ENCODE measurements at regions not wholly inside any gene's neighbourhood (a gene's known extent, or its start where the extent isn't known, plus 50 kb on each side); places are given as distances from the start of the nearest gene placed in this dataset.

DNA sequence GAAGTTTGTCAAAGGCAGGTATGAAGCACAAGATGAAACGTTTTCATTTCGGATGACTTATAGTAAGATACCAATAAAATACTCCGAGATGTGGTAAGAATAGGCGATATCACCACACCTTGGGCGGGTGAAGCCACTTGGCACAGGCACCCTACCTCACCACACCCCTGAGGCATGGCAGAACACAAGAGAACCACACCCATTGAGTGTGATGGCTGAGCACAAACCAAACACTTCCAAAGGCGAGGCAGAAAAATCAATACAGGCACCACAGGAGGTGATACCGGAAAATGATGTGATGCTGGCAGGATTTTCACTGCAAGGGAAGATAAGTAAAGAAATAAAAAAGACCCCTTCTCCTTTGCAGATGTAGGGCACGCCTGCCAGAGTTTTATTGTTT lies 332.9 kb upstream of the PRDM1 start:
- DNase-seq, result peak; percentile 37

DNA sequence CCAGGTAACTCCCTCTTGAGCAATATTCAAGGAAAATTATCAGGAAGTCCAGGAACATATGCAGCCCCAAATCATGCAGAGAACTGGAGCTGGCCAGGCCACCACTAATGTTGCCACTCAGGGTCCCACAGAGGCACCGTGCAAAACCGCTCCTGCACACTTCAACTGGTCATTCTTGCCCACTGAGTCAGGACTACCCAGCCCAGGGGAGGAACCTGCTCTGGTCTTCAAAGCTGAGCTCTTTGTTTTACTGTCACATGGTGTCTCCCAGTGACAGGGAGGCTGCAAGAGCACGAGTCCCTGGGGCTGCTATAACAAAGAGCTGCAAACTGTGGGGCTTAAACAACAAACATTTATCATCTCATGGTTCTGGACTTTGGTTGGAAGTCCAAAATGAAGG lies 336.0 kb upstream of the PRDM1 start:
- no peak for DNase-seq

GRCh38 chr6:105748737-105749161 lies 337.4 kb upstream of the PRDM1 start:
- DNase-seq, result no peak

- DNase-seq, result no peak
Measured at GRCh38 chr6:105747823-105748405, 338.2 kb upstream of the PRDM1 start.

- DNase-seq, result no peak
Measured at GRCh38 chr6:105746509-105746908, 339.6 kb upstream of the PRDM1 start.

DNA sequence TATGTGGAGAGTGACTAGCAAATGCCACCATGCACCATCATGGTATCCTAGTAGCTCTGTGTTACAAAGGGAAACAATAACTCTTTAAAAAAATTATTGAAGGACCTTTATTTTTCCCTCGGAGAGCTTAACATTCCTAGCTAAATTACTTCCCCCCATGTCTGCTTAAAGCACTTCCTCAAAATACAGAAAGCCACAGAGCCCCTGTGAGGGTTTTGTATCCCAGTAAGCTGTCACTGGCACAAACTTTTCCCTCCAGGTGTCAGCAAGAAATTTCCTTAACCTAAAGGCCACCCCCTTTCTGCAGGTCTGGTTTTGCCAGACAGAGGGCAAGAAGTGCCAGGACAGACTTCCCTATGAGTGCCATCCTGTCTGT lies 340.0 kb upstream of the PRDM1 start:
- DNase-seq, result no peak

DNA sequence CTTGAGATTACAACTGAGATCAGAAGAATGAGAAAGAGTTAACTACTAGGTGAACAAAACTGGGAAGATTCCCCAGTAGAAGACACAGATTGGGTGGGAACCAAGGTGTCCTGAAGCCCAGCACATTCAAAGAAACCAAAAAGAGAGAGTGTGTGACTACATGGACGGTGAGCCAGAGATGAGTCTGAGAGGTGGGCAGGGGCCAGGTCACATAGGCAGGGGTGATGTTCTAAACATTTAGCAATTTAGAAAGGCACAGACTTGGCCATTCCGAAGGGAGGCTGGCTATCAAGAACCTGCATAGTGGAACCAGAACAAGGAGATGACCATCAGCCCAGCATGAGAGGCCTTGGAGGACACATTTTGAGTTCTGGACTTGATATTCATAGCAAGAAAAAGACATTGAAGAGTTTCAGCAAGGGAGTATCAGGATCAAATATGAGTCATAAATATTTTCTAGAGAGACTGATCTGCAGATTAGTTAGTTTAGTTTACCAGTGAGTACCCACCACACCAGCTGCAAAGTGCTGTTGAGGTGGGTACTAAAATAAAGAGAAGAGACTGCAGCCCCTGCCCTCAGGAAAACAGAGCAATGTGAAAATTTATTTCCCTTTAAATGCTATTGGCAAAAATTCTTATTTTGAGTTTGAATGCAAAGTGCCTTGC lies 340.5 kb upstream of the PRDM1 start:
- DNase-seq, result no peak

- DNase-seq, result no peak
Measured at GRCh38 chr6:105744815-105745214, 341.3 kb upstream of the PRDM1 start.

DNA sequence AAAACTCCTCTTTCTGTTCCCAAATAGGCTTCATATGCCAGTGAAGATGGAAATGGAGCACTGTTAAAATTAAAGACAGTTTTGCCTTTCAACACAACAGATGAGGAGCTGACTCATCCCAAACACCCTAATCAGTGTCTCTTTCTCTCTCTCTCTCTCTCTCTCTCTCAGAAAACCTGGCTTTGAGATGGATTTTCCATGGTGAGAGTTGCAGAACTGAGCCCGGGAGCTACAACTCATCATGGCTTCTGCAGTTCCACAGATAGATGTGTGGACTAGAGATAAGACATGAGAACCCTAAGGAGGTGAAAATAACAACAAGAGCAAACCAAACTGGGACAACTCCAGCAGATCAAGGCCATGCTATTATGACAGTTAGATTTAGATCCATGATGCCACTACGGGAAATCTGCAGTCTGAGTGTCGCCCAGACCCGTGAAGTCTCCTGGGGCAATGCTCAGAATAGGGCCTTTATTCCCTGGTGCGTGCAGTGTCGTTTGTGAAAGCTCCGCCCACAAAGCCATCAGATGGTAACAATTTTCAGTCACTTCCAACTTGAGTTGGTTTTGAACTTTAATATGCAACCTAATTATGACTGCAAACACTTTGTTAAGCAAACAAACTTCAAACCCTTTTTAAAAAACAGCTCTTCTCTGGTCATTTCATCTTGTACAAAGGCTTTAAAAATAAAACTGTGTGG lies 338.2 kb upstream of the PREP start:
- no peak for DNase-seq

- DNase-seq, result no peak
Measured at GRCh38 chr6:105739764-105740163, 336.9 kb upstream of the PREP start.

GRCh38 chr6:105733556-105734162 lies 330.8 kb upstream of the PREP start:
- DNase-seq, result no peak

- DNase-seq, result no peak
Measured at GRCh38 chr6:105728995-105729394, 326.1 kb upstream of the PREP start.

DNA sequence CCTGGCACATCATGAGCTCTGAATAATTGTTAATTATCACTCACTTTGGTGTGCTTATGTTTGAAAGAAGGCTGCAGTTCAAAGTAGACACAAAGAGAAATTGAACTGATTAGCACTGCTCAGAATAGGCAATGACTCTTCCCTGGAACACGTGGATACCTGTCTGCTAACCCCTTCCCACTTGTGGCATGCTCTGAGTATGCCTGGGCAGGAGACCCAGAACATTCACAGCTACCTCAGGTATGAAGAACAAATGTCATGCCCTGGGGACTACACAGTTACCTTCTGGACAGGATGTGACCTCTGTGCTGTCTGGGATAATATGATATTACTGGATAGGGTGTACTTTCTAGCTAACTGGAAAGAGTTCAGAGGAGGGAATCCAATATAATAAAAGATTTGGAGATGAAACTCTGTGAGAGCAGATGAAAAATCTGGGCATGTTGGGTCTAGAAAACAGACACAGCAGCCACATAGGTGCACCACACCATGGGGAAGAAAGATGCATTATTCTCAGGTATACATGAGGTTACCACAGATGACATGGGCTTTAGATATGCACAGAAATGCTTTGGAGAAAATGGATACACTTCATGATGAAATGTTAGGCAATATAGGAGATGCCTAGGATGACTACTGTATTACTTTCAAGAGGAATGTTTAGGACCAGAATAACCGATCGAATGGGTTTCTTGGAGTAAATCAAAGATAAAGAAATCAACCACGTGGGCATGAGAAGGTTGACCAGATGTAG lies 324.2 kb upstream of the PREP start:
- no peak for DNase-seq

- no peak for DNase-seq
Measured at GRCh38 chr6:105714846-105715245, 312.0 kb upstream of the PREP start.

DNA sequence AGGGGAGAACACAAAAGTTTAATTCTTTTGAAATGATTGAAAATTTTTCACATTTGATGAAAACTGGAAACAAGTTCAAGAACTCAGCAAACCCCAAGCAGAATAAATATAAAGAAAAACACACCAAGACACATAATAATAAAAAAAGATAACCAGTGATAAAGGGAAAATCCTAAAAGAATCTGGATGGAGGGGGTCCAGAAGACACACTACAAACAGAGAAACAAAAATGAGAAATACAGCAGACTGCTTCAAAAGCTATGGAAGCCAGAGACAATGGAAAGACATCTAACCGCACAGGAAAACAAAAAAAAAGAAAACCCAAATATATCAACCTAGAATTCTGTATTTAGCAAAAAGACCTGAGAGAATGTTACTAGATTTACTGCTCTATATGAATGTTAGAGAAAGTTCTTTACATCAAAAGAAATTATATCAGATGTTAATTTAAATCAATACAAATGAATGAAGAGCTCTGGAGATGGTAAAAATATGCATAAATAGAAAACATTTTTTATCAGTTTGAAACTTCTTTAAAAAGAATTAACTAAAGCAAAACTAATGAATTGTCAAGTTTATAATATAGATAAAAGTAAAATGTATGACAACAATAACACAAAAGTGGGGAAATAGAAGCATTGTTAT lies 310.7 kb upstream of the PREP start:
- no peak for DNase-seq

DNA sequence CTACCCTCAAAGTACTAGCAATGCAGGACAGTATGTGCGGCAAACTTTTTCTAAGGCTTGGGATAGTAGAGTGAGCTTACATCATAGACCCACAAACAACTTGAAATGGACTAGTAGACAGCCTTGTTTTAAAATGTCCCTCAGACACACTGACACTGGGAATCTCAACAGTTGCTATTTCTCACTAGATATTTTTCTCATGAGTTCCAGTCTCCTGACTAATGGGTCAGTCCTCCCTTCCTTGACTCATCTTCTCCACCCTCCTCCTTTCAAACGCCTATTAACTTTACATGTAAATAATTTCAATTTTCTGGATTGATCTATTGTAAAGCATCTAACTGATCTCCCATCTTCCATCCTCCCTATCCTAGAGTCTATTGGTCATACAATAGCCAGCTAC lies 308.3 kb upstream of the PREP start:
- DNase-seq, result no peak

- no peak for DNase-seq
Measured at GRCh38 chr6:105705608-105706007, 302.7 kb upstream of the PREP start.

DNA sequence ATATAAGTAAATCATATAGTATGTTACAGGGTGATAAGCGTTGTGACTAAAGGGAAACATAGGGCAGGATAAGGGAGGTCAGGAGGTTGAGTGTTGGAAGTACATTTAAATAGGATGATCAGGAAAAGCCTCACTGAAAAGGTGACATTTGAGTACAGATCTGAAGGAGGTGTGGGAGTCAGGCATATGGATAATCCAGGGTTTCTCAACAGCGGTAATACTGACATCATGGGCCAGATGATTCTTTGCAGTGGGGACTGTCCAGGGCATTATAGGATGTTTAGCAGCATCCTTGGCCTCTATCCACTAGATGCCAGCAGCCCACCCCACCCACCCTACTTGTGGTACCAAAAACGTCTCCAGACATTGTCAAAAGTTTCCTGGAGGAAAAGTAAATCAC lies 292.6 kb upstream of the PREP start:
- DNase-seq, result no peak

DNA sequence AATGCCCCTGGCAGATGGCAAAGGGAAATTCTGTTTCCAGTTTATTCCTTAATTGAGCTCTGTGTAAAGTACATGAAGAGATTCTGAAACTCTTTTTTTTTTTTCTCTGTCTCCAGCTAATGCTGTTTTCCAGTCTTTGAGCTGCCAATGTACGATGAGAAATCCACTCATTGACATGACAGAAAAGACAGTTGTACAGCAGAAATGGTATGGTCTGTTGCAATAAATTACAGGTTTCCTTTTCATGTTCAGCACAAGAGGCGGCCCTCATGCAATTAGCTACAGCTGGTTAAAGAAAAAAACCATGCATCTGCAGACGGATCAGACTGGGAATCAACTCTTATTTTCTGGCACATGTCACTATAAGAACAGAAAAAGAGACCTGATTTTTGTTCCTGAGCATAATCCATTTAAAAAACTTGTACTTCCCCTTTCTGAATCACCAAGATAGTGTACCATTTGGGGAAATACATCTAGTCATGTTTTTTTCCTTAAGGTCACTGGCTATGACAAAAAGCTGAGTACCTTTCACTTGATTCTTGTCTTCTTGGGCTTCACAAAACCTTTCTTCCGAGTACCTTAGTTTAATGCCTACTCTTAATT lies 289.8 kb upstream of the PREP start:
- peak; percentile 6 for DNase-seq

GRCh38 chr6:105691971-105692370 lies 289.1 kb upstream of the PREP start:
- DNase-seq, result no peak

DNA sequence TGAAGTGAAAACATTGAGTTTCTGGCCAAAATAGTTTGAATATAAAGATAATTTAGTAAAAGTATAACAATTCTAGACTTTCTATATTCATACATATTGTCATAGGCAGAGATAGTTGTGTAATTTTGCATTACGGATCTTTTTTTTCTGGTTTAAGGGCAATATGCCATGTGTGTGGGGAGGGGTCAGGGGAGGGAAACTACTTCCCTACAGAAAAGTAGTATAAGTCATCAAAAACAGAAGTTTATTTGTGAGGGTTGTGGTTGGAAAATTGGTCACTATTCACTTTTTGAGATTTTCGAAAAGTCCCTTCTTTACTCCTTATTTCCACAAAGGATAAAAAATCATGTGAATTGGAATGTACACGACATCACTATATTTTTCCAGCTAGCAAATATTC lies 288.2 kb upstream of the PREP start:
- DNase-seq, result no peak

- DNase-seq, result no peak
Measured at GRCh38 chr6:105688573-105688972, 285.7 kb upstream of the PREP start.

All from NCI-H2107 (cell line).